RWPE2 (cell line): ENCODE measurements at regions not wholly inside any gene's neighbourhood (a gene's known extent, or its start where the extent isn't known, plus 50 kb on each side); places are given as distances from the start of the nearest gene placed in this dataset.

ENCODE experiments used
- ATAC-seq: fragments of 200-7000 bp; cut with Tn5 transposase; 3 replicates; pipeline ENCODE4 v1.9.1; 2021; ENCODE audit warnings: low read depth
- DNase-seq: peaks from one replicate; pipeline ENCODE4 v3.0.0-alpha.2; 2020; ENCODE audit warnings: low spot score
- H3K27ac ChIP-seq: fragments of 450-650 bp; 2 replicates; pipeline ENCODE4 v1.5.1; 2017; ENCODE audit warnings: mild to moderate bottlenecking; ENCODE audit not compliant: poor library complexity, severe bottlenecking
- H3K27me3 ChIP-seq: fragments of 250-450 bp; sonication (Bioruptor Pico); 2 replicates; pipeline ENCODE4 v1.5.1; 2021; ENCODE audit warnings: mild to moderate bottlenecking, moderate library complexity; ENCODE audit not compliant: insufficient read depth, poor library complexity, severe bottlenecking
- H3K36me3 ChIP-seq: fragments of 250-450 bp; sonication (Bioruptor Pico); 2 replicates; pipeline ENCODE4 v1.5.1; 2020; ENCODE audit warnings: low read depth, mild to moderate bottlenecking, moderate library complexity
- H3K4me1 ChIP-seq: fragments of 250-450 bp; sonication (Bioruptor Pico); 2 replicates; pipeline ENCODE4 v1.5.1; 2021; ENCODE audit warnings: mild to moderate bottlenecking, moderate library complexity; ENCODE audit not compliant: insufficient read depth, poor library complexity, severe bottlenecking
- H3K4me3 ChIP-seq: fragments of 250-450 bp; sonication (Bioruptor Pico); 2 replicates; pipeline ENCODE4 v1.5.1; 2021; ENCODE audit warnings: mild to moderate bottlenecking, moderate library complexity; ENCODE audit not compliant: severe bottlenecking
- H3K9me3 ChIP-seq: fragments of 250-450 bp; sonication (Bioruptor Pico); 2 replicates; pipeline ENCODE4 v1.5.1; 2021; ENCODE audit warnings: mild to moderate bottlenecking, moderate library complexity; ENCODE audit not compliant: severe bottlenecking
- CTCF ChIP-seq: fragments of 450-650 bp; IDR thresholded peaks from one replicate; pipeline ENCODE4 v1.5.1; 2017; ENCODE audit warnings: mild to moderate bottlenecking, moderate library complexity; ENCODE audit not compliant: poor library complexity, severe bottlenecking

- no peaks in the 10 kb centered on the region for H3K9me3 ChIP-seq
- no peaks in the 10 kb centered on the region for H3K27me3 ChIP-seq
- H3K4me3 ChIP-seq, result no peak overlapping the region
- DNase-seq, result no peak
- no peaks in the 10 kb centered on the region for H3K4me1 ChIP-seq
- TF ChIP-seq CTCF, result no peak
- ATAC-seq, result no peak
- no peaks in the 10 kb centered on the region for H3K36me3 ChIP-seq
- H3K27ac ChIP-seq, result no peak overlapping the region
Measured at GRCh38 chr10:31730776-31731175, 197.9 kb downstream of the ARHGAP12 start.

- Histone ChIP-seq H3K9me3 (no peaks in the 10 kb centered on the region), H3K27me3 (no peaks in the 10 kb centered on the region), H3K27ac (no peak overlapping the region), H3K36me3 (no peaks in the 10 kb centered on the region), H3K4me1 (no peaks in the 10 kb centered on the region), H3K4me3 (no peak overlapping the region)
- no peak for TF ChIP-seq CTCF
- DNase-seq (no peak), ATAC-seq (no peak)
Measured at GRCh38 chr10:31728698-31729224, 199.9 kb downstream of the ARHGAP12 start.

GRCh38 chr10:31725436-31725835 lies 203.2 kb downstream of the ARHGAP12 start:
- Histone ChIP-seq H3K4me3 (no peak overlapping the region), H3K27ac (no peak overlapping the region), H3K4me1 (no peaks in the 10 kb centered on the region), H3K9me3 (no peaks in the 10 kb centered on the region), H3K36me3 (no peaks in the 10 kb centered on the region), H3K27me3 (no peaks in the 10 kb centered on the region)
- TF ChIP-seq CTCF, result no peak
- no peak for DNase-seq
- ATAC-seq, result no peak

- Histone ChIP-seq H3K9me3 (no peaks in the 10 kb centered on the region), H3K27me3 (no peaks in the 10 kb centered on the region), H3K4me1 (no peaks in the 10 kb centered on the region), H3K27ac (no peak overlapping the region), H3K36me3 (no peaks in the 10 kb centered on the region), H3K4me3 (no peak overlapping the region)
- TF ChIP-seq CTCF, result no peak
- no peak for ATAC-seq
- DNase-seq, result no peak
Measured at GRCh38 chr10:31724296-31724695, 204.3 kb downstream of the ARHGAP12 start.

GRCh38 chr10:31723106-31723750 lies 205.4 kb downstream of the ARHGAP12 start:
- DNase-seq (no peak), ATAC-seq (no peak)
- no peaks in the 10 kb centered on the region for H3K27me3 ChIP-seq
- H3K9me3 ChIP-seq, result no peaks in the 10 kb centered on the region
- H3K36me3 ChIP-seq, result no peaks in the 10 kb centered on the region
- H3K4me1 ChIP-seq, result no peaks in the 10 kb centered on the region
- TF ChIP-seq CTCF, result no peak
- no peak overlapping the region for H3K27ac ChIP-seq
- no peak overlapping the region for H3K4me3 ChIP-seq
